KMS-11 (cell line): ENCODE measurements at regions not wholly inside any gene's neighbourhood (a gene's known extent, or its start where the extent isn't known, plus 50 kb on each side); places are given as distances from the start of the nearest gene placed in this dataset.

Experiments
- H2AFZ ChIP-seq: fragments of 200-600 bp; sonication (generic); 2 replicates; pipeline ENCODE4 v1.6.1; 2016; ENCODE audit warnings: antibody characterized with exemption, mixed run types, low read depth
- H3K27ac ChIP-seq: fragments of 200-600 bp; sonication (generic); 2 replicates; pipeline ENCODE4 v1.6.1; 2016; ENCODE audit warnings: mild to moderate bottlenecking, mixed run types
- H3K27me3 ChIP-seq: fragments of 200-600 bp; sonication (generic); 2 replicates; pipeline ENCODE4 v1.6.1; 2017; ENCODE audit warnings: mild to moderate bottlenecking, low read depth, mixed run types, moderate library complexity; ENCODE audit not compliant: insufficient read depth
- H3K36me3 ChIP-seq: fragments of 200-600 bp; sonication (generic); 2 replicates; pipeline ENCODE4 v1.6.1; 2017; ENCODE audit warnings: mild to moderate bottlenecking, mixed run types; ENCODE audit not compliant: insufficient read depth
- H3K4me1 ChIP-seq: fragments of 200-600 bp; sonication (generic); 2 replicates; pipeline ENCODE4 v1.6.1; 2016; ENCODE audit warnings: mild to moderate bottlenecking, low read depth, mixed run types; ENCODE audit not compliant: poor library complexity, severe bottlenecking
- H3K4me2 ChIP-seq: fragments of 200-600 bp; sonication (generic); 2 replicates; pipeline ENCODE4 v1.7.0; 2016; ENCODE audit warnings: mild to moderate bottlenecking, mixed run types
- H3K4me3 ChIP-seq: fragments of 200-600 bp; sonication (generic); IDR thresholded peaks from 2 replicates; pipeline ENCODE4 v1.6.1; 2017; ENCODE audit warnings: low read depth, low read length, mixed read lengths; ENCODE audit not compliant: insufficient read depth
- H3K79me2 ChIP-seq: fragments of 200-600 bp; sonication (generic); 2 replicates; pipeline ENCODE4 v1.6.1; 2016; ENCODE audit warnings: low read depth, mixed run types; ENCODE audit not compliant: insufficient read depth
- H3K9ac ChIP-seq: fragments of 200-600 bp; sonication (generic); 2 replicates; pipeline ENCODE4 v1.6.1; 2016; ENCODE audit warnings: mild to moderate bottlenecking, mixed run types
- H4K20me1 ChIP-seq: fragments of 200-600 bp; sonication (generic); 2 replicates; pipeline ENCODE4 v1.6.1; 2016; ENCODE audit warnings: mild to moderate bottlenecking, mixed run types; ENCODE audit not compliant: insufficient read depth
- CTCF ChIP-seq: fragments of 200-600 bp; sonication (generic); conservative IDR thresholded peaks from 2 replicates; pipeline ENCODE4 v1.6.1; 2017; ENCODE audit warnings: low read depth, mild to moderate bottlenecking, antibody characterized with exemption, low read length, moderate library complexity, mixed read lengths

GRCh38 chr1:34425785-34426184 lies 249.1 kb downstream of the C1orf94 start:
- no peak for TF ChIP-seq CTCF
- H3K27ac ChIP-seq, result no peak overlapping the region
- H3K9ac ChIP-seq, result no peak overlapping the region
- H3K79me2 ChIP-seq, result no peaks in the 10 kb centered on the region
- no peak overlapping the region for H3K4me2 ChIP-seq
- no peaks in the 10 kb centered on the region for H3K4me1 ChIP-seq
- H3K4me3 ChIP-seq, result no peak overlapping the region
- H3K36me3 ChIP-seq, result no peaks in the 10 kb centered on the region
- H2AFZ ChIP-seq, result no peak overlapping the region
- H4K20me1 ChIP-seq, result no peaks in the 10 kb centered on the region
- H3K27me3 ChIP-seq, result no peaks in the 10 kb centered on the region

GRCh38 chr1:34426325-34426896 lies 249.7 kb downstream of the C1orf94 start:
- Histone ChIP-seq H3K4me2 (no peak overlapping the region), H2AFZ (no peak overlapping the region), H3K9ac (no peak overlapping the region), H3K79me2 (no peaks in the 10 kb centered on the region), H3K4me3 (no peak overlapping the region), H3K27ac (no peak overlapping the region), H3K36me3 (no peaks in the 10 kb centered on the region), H3K27me3 (no peaks in the 10 kb centered on the region), H4K20me1 (no peaks in the 10 kb centered on the region), H3K4me1 (no peaks in the 10 kb centered on the region)
- no peak for TF ChIP-seq CTCF

GRCh38 chr1:34427170-34427569 lies 250.5 kb downstream of the C1orf94 start:
- Histone ChIP-seq H3K79me2 (no peaks in the 10 kb centered on the region), H3K9ac (no peak overlapping the region), H3K27ac (no peak overlapping the region), H3K4me1 (no peaks in the 10 kb centered on the region), H3K4me2 (no peak overlapping the region), H2AFZ (no peak overlapping the region), H3K4me3 (no peak overlapping the region), H4K20me1 (no peaks in the 10 kb centered on the region), H3K27me3 (no peaks in the 10 kb centered on the region), H3K36me3 (no peaks in the 10 kb centered on the region)
- no peak for TF ChIP-seq CTCF

- H3K27ac ChIP-seq, result no peak overlapping the region
- no peaks in the 10 kb centered on the region for H3K79me2 ChIP-seq
- H3K4me1 ChIP-seq, result no peaks in the 10 kb centered on the region
- no peak overlapping the region for H3K9ac ChIP-seq
- no peaks in the 10 kb centered on the region for H3K27me3 ChIP-seq
- no peak overlapping the region for H2AFZ ChIP-seq
- H3K4me3 ChIP-seq, result no peak overlapping the region
- H3K36me3 ChIP-seq, result no peaks in the 10 kb centered on the region
- TF ChIP-seq CTCF, result no peak
- H3K4me2 ChIP-seq, result no peak overlapping the region
- H4K20me1 ChIP-seq, result no peaks in the 10 kb centered on the region
These were observed 256.4 kb downstream of the C1orf94 start for GRCh38 chr1:34433099-34433498.
